A673 (cell line): ENCODE measurements at regions not wholly inside any gene's neighbourhood (a gene's known extent, or its start where the extent isn't known, plus 50 kb on each side); places are given as distances from the start of the nearest gene placed in this dataset.

Experiments used
- BruUV-seq: library from RNA; stranded (reverse); fragments of 400-500 nt; replicated peaks from 2 replicates; lab custom pipeline; 2021; lab: Mats Ljungman, UMichigan
- CTCF ChIA-PET: fragments of 300-600 bp; sonication (Branson Sonifier 250); formaldehyde crosslinking; loops from one replicate; lab custom pipeline; 2022; ENCODE audit warnings: antibody characterized with exemption; lab: Charles Lee
- POLR2A ChIA-PET: fragments of 300-600 bp; sonication (Branson Sonifier 250); formaldehyde crosslinking; loops from one replicate; lab custom pipeline; 2022; ENCODE audit warnings: antibody characterized with exemption; ENCODE audit not compliant: low non-redundant PET; lab: Charles Lee
- DNase-seq: peaks from one replicate; pipeline ENCODE4 v3.0.0-alpha.2; 2015; ENCODE audit warnings: low spot score
- H3K27ac ChIP-seq: fragments of 200-600 bp; sonication (generic); 2 replicates; pipeline ENCODE4 v1.5.1; 2016; ENCODE audit warnings: mixed run types, low read depth, mild to moderate bottlenecking, mixed read lengths, antibody characterized with exemption, low read length; ENCODE audit not compliant: poor library complexity, severe bottlenecking
- H3K27me3 ChIP-seq: fragments of 200-600 bp; sonication (generic); replicated peaks from 2 replicates; pipeline ENCODE4 v1.6.1; 2017; ENCODE audit warnings: mixed run types, low read depth, mild to moderate bottlenecking, mixed read lengths, antibody characterized with exemption, low read length; ENCODE audit not compliant: insufficient read depth, poor library complexity
- H3K36me3 ChIP-seq: fragments of 200-600 bp; sonication (generic); 2 replicates; pipeline ENCODE4 v1.6.1; 2016; ENCODE audit warnings: mixed run types, mild to moderate bottlenecking, mixed read lengths, antibody characterized with exemption, low read length; ENCODE audit not compliant: insufficient read depth, poor library complexity, severe bottlenecking
- H3K4me1 ChIP-seq: fragments of 200-600 bp; sonication (generic); 2 replicates; pipeline ENCODE4 v1.6.1; 2017; ENCODE audit warnings: mixed run types, mild to moderate bottlenecking, mixed read lengths, antibody characterized with exemption, low read length; ENCODE audit not compliant: insufficient read depth, poor library complexity, severe bottlenecking
- H3K4me3 ChIP-seq: fragments of 200-600 bp; sonication (generic); 2 replicates; pipeline ENCODE4 v1.5.1; 2016; ENCODE audit warnings: low read depth, mixed run types, mild to moderate bottlenecking, mixed read lengths, low read length; ENCODE audit not compliant: poor library complexity, severe bottlenecking
- H3K9me3 ChIP-seq: fragments of 200-600 bp; sonication (generic); 2 replicates; pipeline ENCODE4 v1.6.1; 2016; ENCODE audit warnings: mixed run types, low read depth, mild to moderate bottlenecking, mixed read lengths, antibody characterized with exemption, low read length; ENCODE audit not compliant: poor library complexity, severe bottlenecking
- EZH2 ChIP-seq: fragments of 200-600 bp; sonication (generic); IDR thresholded peaks from 2 replicates; pipeline ENCODE4 v1.6.1; 2017; ENCODE audit warnings: borderline replicate concordance, low read depth, mild to moderate bottlenecking, mixed read lengths, antibody characterized with exemption, low read length; ENCODE audit not compliant: poor library complexity, severe bottlenecking
- intact Hi-C: fragments of 100-400 bp; cut with micrococcal nuclease; formaldehyde crosslinking; loops from one replicate; pipeline ENCODE4 v1.10.0; 2022; ENCODE audit not compliant: unreplicated experiment
- TF ChIP-seq, protein P1 (sequence below): fragments of 300-800, 200-600 bp; sonication (generic); conservative IDR thresholded peaks from 2 replicates; pipeline ENCODE4 v1.5.1; 2017; ENCODE audit warnings: low read depth, mild to moderate bottlenecking, antibody characterized with exemption, low read length, moderate library complexity, mixed read lengths

DNA sequence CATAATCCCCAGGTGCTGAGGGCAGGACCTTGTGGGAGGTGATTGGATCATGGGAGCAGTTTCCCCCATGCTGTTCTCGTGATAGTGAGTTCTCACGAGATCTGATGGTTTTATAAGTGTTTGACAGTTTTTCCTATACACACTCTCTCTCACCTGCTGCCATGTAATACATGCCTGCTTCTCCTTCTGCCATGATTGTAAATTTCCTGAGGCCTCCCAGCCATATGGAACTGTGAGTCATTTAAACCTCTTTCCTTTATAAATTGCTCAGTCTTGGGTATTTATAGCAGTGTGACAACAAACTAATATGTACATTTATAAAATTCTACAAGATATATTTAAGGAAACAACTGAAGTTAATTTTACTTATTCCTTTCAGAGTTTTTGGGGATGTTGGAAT lies 170.8 kb upstream of the BET1 start:
- intact Hi-C loops, result no loop called here
- H3K27ac ChIP-seq, result no peak overlapping the region
- H3K4me3 ChIP-seq, result no peak overlapping the region
- peaks cover 33% of the 10 kb centered on the region for H3K4me1 ChIP-seq
- DNase-seq, result no peak
- no TSS peak for BruUV-seq
- POLR2A ChIA-PET, result no interaction called here
- H3K9me3 ChIP-seq, result no peaks in the 10 kb centered on the region
- no peaks in the 10 kb centered on the region for H3K36me3 ChIP-seq
- TF ChIP-seq, protein P1, sequence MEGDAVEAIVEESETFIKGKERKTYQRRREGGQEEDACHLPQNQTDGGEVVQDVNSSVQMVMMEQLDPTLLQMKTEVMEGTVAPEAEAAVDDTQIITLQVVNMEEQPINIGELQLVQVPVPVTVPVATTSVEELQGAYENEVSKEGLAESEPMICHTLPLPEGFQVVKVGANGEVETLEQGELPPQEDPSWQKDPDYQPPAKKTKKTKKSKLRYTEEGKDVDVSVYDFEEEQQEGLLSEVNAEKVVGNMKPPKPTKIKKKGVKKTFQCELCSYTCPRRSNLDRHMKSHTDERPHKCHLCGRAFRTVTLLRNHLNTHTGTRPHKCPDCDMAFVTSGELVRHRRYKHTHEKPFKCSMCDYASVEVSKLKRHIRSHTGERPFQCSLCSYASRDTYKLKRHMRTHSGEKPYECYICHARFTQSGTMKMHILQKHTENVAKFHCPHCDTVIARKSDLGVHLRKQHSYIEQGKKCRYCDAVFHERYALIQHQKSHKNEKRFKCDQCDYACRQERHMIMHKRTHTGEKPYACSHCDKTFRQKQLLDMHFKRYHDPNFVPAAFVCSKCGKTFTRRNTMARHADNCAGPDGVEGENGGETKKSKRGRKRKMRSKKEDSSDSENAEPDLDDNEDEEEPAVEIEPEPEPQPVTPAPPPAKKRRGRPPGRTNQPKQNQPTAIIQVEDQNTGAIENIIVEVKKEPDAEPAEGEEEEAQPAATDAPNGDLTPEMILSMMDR, result no peak
- TF ChIP-seq EZH2, result no peak
- no peaks in the 10 kb centered on the region for H3K27me3 ChIP-seq
- CTCF ChIA-PET, result no interaction called here

DNA sequence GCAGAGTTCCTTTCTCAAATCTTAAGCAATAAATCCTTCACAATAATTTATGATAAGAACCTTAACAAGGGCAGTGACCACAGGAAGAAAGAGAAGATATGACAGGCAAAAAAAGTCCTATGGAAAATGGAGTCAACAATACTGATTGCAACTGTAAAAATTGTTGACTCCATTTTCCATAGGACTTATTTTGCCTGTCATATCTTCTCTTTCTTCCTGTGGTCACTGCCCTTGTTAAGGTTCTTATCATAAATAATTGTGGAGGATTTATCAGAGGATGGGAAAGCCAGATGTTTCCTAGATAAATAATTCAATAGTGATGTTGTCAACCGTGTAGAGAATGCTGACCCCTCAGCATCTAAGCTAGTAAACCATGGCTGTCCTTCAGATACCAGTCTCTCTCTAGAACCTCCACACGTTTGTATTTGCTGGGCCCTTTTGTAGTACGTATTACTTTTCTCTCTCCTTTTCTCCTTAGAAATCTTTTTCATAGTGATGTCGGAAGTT lies 172.6 kb upstream of the BET1 start:
- ChIA-PET CTCF (no interaction called here), POLR2A (no interaction called here)
- BruUV-seq, result no TSS peak
- Histone ChIP-seq H3K4me1 (peaks cover 29% of the 10 kb centered on the region), H3K27me3 (no peaks in the 10 kb centered on the region), H3K9me3 (no peaks in the 10 kb centered on the region), H3K36me3 (no peaks in the 10 kb centered on the region), H3K27ac (peak overlapping the region; percentile 3), H3K4me3 (no peak overlapping the region)
- TF ChIP-seq, protein P1, result no peak
- TF ChIP-seq EZH2, result no peak
- intact Hi-C loops, result no loop called here
- DNase-seq, result no peak

DNA sequence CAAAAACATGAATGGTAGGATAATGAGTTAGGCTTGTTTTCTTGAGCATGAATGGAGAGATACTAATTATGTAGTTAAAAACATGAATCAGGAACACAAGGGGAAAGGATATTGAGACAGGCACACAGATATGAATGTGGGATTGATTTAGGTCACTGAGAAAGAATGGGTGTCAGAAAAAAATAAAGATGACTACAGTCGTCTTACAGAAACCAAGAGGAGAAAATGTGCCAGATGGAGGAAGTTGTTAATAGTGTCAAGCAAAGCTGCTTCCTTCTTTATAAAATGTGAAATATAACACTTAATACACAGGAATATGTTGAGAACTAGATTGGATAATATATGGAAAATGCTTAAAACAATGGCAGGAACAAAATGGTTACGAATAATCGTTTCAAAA lies 173.3 kb upstream of the BET1 start:
- ChIA-PET CTCF (no interaction called here), POLR2A (no interaction called here)
- intact Hi-C loops, result no loop called here
- Histone ChIP-seq H3K4me3 (no peak overlapping the region), H3K36me3 (no peaks in the 10 kb centered on the region), H3K4me1 (peaks cover 31% of the 10 kb centered on the region), H3K9me3 (no peaks in the 10 kb centered on the region), H3K27ac (peak overlapping the region; percentile 3), H3K27me3 (no peaks in the 10 kb centered on the region)
- peak; percentile 38 for DNase-seq
- TF ChIP-seq, protein P1, result no peak
- BruUV-seq, result no TSS peak
